ENCODE measurements at regions not wholly inside any gene's neighbourhood (a gene's known extent, or its start where the extent isn't known, plus 50 kb on each side); places are given as distances from the start of the nearest gene placed in this dataset.
"Not testable (repeated sequence)": the region's sequence is repeated elsewhere in the genome, so short reads cannot be mapped to it uniquely, and the experiment has no call there.

DNA sequence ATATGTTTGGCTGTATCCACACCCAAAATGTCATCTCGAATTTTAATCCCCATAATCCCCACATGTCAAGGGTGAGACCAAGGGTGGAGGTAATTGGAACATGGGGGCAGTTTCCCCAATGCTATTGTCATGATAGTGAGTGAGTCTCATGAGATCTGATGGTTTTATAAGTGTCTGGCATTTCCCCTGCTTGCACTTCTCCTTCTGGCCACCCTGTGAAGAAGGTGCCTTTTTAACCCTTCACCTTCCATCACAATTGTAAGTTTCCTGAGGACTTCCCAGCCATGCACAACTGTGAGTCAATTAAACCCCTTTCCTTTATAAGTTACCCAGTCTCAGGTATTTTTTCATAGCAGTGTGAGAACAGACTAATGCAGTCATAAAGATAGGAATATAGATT is 216.7 kb upstream of the SSTR1 start:
- no peak for DNase-seq (ENCODE audit: low spot score)

DNA sequence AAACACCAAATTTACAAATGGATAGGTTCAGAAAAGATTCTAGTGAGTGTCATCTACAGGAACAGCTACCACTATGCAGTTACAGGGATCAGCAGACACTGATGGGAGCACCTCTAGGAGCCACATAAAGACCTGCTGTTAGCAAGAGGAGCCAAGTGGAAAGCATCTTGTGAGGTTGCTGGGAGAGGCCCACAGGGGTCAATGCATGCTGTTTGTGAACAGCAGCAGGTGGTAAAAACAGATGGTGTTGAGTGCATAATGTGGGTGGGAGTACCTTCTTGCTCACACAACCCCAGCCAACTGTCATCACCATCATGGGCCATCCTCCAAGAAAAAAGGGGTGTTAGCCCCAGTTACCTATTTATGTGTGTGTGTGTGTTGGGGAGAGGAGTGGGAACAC is 215.2 kb upstream of the SSTR1 start:
- peak; percentile 11 for DNase-seq (ENCODE audit: low spot score)

DNA sequence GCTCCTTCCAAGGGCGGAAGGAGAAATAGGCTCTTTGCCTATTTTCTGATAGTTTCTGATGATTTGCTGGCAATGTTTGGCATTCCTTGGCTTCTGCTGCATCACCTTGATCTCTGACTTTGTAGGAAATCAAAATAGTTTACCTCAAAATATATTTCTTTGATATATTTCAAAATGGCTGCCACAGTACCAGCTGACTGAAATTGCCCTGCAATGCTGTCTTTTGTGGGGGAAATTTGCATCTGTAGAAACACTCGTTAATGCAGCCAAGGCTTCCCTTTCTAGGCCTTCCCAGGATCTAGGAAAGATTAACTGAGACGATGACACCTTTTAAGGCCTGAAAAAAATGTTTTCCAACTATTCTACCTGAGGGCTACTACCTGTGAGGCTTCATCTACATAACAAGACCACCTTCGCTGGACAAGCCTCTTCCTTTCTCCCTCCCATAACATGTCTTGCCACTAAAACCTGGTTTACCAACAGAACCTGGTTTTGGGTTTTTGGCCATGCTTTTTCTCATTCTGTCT is 212.8 kb upstream of the SSTR1 start:
- no peak for DNase-seq (ENCODE audit: low spot score)

DNA sequence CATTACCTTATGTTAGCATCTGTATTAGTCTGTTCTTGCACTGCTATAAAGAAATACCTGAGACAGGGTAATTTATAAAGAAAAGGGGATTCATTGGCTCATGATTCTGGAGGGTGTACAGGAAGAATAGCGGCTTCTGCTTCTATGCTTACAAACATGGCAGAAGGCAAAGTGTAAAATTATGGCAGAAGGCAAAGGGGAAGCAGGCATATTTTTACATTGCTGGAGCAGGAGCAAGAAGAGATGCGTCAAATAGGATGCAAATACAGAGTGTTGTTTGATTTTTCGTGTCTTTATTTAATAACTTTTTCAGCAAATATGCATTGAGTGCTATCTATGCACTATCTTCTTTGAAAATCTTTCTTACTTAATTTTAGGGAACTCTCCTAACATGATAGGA is 210.7 kb upstream of the SSTR1 start:
- DNase-seq (ENCODE audit: low spot score) = no peak

DNA sequence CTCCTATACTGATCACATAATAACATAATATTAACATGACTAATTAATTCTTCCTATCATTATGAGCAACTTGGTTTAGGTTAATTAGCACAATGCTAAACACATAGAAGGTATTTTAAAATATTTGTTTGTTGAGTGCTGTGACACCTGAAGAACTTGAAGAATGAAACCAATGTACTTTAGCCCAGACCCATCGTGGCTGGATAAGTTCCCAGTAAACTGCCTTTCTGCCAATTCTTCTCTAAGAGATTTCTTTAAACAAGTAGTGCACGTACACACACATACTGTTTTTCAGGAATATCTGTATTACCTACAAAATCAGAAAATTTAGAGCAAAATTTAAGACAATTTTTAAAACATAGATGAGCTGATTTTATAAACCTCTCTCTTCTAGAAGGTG is 207.4 kb upstream of the SSTR1 start:
- no peak for DNase-seq (ENCODE audit: low spot score)

DNA sequence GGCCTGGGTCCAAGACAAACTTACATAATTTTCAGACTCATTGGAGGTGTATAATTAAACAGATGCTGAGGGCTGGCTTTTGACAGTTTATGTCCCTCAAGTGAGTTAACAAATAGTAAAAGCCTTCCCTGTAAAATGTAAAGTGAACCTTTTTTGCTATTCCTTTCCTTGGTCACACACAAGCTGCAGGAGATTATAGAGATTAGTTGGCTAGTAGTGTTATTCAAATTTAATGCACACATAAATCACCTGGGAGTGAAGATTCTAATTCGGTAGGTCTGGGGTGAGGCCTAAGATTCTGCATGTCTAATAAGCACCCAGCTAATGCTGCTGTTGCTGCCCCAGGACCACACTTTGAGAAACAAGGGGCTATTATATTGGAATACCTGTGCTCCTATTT is 206.2 kb upstream of the SSTR1 start:
- DNase-seq (ENCODE audit: low spot score) = no peak

DNA sequence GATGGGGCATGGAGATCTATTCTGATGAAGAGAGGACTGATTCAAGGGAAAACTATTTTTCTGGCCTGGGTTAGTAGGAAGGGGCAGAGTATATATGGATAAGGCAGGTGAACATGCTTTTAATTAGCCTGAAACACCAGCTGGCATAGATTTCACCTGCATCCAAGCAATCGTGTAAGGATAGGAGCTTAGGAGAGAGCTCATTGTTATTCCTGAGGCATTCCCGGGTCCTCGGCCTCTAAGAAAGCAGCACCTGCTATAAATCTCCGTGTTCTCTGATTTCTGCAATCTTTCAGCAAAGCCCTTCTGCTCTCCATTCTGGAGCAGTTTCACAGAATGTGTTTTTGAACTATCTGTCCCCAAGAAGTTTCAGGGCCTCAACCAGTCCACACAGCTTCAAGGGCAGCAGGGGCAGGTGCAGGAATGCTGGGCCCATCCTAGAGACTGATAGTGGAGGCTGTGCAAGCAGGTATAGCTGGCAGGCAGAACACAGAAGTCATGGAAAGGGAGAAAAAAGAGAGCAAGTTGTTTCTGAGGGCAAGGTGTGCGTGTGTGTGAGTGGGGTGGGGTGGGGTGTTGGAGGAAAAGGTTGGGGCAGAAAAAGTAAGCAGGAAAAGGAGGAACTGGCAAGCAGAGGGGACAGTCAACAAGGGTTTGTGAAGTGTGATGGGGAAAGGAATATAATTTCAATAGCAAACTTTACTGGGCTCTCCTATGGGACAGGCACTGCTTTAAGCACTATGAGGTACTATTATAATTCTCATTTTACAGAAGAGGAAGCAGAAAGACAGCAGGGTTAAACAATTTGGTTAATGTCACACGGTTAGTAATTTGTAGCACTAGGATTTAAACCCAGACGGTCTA is 203.7 kb upstream of the SSTR1 start:
- DNase-seq (ENCODE audit: low spot score) = no peak

DNA sequence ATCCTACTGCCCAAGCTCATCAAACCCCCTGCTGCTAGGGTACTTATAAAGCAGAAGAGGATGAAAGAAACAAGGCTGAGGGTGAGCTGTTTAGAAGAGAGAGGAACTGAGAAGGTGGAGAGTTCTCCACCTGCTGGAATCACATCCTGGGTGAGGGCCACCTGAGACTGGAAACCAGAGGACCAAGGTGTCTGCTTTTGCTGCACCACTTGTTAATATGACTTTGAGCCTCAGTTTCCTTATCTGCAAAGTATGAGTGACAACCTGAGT is 203.2 kb upstream of the SSTR1 start:
- DNase-seq (ENCODE audit: low spot score) = no peak

DNA sequence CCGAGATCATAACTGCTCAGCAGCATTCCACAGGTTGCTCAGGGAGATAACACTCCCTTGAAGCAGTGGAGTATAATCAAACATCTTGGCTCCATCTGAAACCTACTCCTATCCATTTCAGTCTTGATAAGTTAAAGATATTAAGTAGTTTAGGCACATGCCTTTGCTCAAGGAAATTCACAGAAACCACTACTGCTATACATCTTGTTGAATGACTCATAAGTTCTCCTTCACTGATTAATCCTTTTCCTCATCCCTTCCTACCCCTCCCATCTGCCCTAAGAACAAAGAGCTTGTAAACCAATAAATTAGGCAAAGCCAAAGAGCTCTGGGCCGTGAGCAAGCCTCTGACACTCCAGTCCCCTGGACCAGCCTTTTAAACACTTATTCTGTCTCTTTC is 196.5 kb upstream of the SSTR1 start:
- DNase-seq (ENCODE audit: low spot score) = not testable (repeated sequence)

DNA sequence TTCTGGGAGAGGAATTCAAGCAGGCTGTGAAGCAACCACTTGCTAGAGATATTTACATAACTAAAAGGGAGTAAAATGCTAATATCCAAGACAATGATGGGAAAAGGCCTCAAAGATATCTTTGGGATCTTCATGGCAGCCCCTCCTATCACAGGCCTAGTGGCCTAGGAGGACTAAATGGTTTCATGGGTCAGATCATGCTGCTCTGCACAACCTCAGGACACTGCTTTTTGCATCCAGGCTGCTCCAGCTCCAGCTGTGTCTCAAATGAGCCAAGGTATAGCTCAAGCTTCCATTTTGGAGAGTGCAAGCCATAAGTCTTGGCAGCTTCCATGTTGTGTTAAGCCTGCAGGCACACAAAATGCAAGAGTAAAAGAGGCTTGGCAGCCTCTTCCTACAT is 195.6 kb upstream of the SSTR1 start:
- no peak for DNase-seq (ENCODE audit: low spot score)

DNA sequence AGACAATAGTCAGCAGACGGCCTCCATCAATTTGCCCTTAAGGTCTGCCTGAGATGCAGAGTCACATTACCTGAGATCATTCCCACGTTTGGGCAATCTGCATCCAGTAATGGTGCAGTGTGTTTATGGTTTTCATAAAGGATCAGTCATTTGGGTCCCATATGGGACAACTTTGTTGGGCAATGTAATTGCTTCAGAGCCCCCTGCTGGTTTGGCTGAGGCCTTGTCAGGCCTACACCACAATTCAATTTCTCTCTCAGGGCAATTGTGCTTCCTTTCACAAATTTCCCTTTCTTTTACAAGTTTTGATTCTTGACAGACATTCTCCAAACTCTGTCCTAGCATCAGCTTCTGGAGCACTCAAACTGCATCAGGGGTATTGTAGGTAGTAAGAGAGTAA is 191.2 kb upstream of the SSTR1 start:
- no peak for DNase-seq (ENCODE audit: low spot score)

DNA sequence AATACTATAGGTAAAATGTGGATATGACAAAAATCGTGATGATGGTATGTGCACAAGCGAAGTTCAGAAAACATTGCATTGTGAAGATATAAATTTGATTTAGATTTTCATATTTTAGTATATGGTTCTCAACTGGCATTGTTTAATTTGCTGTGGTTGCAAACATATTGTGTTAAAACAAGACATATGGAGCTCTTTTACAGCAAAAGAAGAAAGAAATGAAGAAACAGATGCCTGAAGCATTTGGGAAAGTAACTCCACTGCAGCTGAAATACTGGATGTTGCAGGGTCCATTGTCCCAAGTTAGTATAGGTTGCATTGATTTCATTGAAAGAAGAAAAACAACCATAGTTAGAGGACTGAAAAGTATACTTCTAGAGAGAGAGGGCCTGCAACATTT is 185.8 kb upstream of the SSTR1 start:
- DNase-seq (ENCODE audit: low spot score) = no peak

DNA sequence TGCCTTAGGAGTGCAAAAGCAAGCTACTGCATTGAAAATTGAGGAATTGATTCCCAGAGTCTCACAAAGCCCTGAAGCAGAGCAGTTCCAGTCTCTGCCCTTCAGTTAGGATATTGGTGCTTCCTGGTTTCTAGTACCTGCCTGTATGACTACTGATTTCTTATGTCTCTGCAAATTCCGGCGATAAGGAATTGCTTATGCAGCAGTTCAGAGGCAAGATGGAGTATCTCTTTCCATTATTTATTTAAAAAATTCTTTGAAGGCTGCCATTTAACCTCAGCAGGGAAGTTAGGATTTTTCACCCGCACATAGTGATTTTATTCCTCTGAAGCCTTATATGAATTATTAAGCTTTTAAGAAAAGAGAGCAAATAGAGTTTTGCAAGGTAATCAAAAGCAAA is 184.9 kb upstream of the SSTR1 start:
- DNase-seq (ENCODE audit: low spot score) = no peak

DNA sequence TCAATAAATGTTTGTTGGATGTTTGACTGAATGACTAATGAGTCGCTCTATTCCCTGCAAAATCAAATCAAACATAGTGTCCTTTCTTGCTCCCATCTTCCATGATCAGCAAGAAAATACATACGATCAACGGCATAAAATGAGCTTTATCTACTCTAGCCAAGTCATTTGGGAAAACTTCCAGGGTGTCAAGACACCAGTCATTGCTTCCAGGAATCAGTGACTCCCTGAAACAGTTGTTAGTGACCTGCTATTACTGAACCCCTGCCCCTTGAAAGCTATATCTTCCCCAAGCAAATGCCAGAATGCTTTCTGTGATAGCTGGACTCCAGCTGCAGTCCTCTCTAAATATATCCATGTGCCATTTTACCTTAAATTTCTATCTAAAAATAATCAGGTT is 169.5 kb upstream of the SSTR1 start:
- DNase-seq (ENCODE audit: low spot score) = no peak

DNA sequence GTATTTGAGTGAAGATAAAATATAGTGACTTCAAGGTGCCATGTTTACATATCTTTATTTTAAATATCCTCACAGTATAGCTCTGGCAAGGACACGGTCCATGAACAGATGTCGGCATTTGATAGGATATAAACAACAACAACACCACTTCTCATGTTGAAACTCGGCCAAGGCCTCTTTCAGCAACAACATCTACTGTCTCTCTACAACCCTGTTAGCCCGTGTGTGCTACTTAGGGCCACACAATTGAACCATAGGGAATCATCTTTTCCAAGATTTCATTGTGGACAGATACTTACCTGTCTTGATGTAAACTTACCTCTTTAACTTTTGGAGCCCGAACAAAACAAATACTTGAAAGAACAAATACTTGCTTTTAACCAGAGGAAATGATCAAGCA is 168.7 kb upstream of the SSTR1 start:
- no peak for DNase-seq (ENCODE audit: low spot score)

DNA sequence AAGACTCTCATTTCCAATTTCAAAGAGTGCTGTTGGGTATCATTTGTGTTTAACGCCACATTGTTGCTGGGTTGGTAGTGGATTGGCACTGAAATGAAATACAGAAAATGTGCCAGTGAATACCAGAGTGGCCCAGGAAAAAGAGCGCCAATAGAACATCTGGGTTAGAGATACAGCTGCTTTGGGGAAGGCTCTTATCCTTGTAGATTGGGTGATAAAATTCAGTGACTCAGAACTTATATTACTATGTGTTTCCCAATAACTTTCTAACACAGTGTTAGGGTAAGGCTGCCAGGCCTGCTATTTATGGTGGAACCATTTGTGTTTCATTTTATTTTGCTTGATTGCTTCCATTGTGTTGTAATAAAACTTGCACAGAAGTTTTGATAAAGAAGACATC is 168.2 kb upstream of the SSTR1 start:
- DNase-seq (ENCODE audit: low spot score) = no peak

DNA sequence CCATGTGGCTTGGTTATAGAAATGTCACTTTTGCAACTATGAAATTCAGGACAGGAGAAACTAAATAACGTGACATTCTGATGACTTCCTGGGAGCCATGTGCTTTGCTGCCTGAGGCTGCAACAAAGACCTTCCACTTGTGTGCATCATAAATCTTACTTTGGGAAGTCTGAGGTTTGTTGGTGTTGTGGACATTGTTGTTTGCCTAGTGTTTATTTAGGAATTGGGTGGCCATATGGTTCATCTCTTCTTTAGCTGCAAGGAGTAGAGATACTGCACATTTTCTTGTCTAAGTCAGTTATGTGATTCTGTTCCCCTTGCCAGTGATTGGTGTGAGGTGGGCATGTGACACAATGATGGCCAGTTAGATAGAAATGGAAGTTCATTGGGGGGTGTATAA is 167.3 kb upstream of the SSTR1 start:
- DNase-seq (ENCODE audit: low spot score) = no peak

DNA sequence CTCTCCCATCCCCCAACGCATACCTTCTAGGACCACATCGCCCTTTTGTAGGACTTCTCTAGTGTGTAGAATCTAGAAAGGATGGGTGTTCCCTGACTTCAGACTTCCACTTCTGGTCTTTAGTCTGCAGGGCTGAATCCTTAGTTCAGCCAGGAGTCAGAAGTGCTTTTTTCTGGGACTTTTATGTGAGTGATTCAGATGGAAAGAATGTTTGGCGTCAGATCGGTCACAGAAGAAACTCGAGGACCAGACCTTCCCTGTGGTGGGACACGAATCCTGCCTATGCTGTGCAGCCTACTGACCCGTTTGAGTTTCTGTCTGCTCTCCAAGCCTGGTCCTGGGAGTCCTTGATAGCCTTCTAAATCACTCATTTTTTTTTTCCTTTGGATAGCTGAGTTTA is 165.4 kb upstream of the SSTR1 start:
- no peak for DNase-seq (ENCODE audit: low spot score)

DNA sequence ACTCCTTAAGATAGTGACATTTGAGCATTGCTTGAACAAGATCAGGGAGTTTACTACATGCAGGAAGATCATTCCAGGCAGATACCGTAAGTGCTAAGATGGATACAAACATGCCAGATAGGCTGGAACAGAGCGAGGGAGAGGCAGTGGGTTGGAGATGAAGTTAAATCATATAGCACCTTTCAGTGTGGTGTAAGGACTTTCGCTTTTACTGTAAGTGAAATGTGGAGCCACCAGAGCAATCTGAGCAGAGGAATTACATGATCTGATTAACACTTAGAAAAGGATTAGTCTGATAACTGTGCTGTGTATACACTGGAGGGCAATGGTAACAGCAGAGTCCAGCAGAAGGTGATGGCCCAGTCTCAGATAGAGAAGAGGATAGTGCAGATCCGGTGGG is 163.0 kb upstream of the SSTR1 start:
- DNase-seq (ENCODE audit: low spot score) = no peak

DNA sequence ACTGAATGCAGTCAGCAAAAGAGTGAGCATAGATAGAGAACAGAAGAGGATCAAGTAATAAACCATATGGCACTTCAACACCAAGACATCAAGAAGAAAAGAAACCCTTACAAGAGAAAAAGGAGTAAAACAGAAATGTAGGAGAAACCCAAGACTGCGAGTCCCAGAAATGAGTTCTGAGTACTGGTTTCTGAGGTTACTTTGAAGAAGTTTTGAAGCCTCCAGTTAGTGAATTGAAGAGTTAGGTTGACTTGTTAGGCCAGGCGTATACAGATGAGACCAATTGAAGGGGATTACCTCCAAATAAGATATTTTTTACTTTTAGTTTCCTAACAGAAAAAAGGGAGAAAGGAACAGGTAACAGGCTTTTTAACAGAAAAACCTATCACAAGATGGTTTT is 162.2 kb upstream of the SSTR1 start:
- DNase-seq (ENCODE audit: low spot score) = no peak

DNA sequence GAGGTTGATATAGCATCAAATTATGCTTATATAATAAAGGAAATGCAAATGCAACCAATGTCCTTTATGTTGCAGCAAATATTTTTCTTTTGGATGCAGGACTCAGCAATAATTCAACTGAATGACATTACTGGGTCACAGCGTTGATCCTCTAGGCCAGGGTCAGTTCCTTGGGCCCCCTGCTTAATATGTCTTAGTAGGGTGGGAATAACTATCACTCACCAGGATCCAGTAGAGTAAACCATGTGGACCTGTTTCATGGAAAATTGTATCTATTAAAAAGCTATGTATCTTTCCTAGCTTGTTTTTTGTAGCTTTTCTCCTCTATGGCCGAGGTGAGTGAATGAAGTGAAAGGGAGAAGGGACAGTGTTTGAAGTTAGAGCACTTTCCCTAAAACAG is 161.5 kb upstream of the SSTR1 start:
- no peak for DNase-seq (ENCODE audit: low spot score)

DNA sequence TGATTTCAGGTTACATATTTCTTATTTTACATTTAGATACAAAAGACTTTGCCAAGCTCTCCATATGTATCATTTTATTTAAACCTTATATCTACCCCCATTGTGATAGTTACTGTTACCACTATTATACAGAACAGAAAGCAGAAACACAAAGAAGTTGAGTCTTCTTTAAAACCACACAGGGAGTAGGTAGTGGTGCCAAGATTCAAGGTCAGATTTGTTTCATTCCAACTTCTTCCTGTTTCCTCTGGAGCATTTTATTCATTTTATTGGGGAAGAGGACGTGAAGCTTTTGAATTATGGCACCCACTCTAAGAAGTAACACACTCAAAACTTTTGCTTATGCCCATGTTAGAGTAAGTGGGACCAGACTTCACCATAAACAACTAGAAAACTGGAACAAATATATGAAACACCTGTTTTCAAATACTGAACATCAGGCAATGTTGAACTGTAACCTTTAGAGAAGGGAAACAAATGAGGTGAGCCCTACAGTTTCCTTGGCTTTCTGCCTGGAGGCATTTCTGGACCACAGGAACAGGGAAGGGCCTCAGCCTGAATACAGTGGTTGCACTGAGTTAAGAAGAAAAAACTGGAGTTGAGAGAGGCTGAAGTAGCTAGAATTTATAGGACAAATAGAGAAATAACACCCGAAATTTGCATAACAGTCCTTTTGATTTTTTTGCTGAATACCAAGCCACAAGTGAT is 160.4 kb upstream of the SSTR1 start:
- DNase-seq (ENCODE audit: low spot score) = no peak

DNA sequence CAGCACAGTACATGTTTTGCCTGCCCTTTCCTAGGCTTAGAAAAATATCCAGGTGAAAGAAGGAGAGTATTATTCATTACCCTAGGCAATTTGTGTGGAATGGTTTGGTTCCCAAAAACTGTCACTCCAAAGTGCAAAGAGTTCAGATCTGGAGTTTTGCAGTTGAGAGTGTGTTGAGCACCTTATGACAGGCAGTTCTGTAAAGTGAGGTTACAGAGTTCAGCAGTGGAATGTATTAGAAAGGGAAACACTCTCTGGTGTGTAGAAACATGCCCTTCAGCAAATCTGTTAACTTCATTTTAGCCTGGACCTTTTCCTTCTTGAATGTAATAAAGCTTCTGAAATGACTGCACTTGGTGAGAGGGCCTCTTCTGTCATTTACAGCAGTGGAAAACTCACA is 154.0 kb upstream of the SSTR1 start:
- no peak for DNase-seq (ENCODE audit: low spot score)

DNA sequence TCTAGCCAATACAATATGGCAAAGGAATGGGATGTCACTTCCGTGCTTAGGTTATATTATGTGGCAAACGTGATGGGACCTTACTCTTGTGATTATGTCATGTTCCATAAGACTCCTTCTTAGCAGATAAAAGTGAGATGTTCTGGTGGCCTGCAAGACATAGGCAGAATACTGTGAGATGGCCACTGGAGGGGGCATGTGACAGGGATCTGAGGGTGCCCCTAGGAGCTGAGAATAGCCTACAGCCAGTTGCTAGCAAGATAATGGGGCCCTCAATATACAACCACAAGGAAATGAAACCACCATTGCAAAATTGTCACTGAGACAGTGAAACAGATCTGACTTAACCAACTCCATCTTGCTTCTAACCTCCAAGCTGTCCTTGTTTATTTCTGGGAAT is 151.4 kb upstream of the SSTR1 start:
- no peak for DNase-seq (ENCODE audit: low spot score)

Data from Ammon's horn (tissue), 1 donor.